ENCODE measurements at regions not wholly inside any gene's neighbourhood (a gene's known extent, or its start where the extent isn't known, plus 50 kb on each side); places are given as distances from the start of the nearest gene placed in this dataset.

DNA sequence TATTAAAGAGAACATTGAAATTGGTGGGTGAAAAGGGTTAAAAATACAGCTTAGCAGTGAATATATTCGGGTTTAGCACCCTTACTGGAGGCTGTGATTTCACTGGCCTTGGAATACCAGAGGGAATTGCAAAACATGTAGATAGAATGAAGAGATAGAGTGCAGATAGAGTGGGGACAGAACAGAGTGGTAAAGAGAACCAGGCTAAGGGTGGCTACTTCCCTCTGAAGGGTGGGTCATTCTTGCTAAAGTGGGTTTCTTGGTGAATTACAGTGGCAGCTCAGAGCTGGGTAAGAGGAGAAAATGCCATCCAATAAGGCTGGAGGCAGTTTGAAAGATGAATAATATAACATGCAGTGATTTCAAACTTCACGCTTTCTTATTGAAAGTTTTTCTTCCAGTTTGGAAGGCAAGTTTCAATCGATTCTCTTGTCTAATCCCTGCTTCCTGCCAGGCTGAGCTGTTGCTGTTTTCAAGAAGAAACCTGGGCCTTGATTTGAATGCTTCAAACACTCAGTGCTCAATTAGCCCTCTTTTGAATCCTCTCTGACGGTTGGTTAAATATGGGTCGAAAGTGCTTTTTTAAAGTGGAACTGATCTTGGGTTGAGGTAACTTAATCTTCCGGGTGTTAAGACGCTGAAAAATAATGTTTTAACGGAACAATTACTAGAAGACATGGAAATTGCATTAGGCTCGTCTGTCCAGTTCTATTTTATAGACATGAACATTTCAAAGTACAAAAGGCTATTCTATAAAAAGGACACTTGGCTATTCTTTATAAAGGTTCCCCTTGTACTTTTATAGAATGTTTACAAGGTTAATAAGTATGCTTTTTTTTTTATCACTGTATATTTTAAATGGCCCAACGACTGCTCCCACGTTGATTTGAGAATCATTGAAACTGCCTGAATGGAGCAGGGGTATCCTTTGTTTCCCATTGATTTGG, 203.3 kb downstream of the BCAS1 start:
- Histone ChIP-seq H3K18ac (ENCODE audit: low read depth, low read length) (peak overlapping the region; percentile 92), H3K36me3 (ENCODE audit: control insufficient read depth, insufficient read depth, low read length) (no peaks in the 10 kb centered on the region), H3K9me3 (ENCODE audit: control insufficient read depth, insufficient read depth, low read length) (no peaks in the 10 kb centered on the region), H4K8ac (ENCODE audit: low read depth in 2 of 2, low read length in 2 of 2) (peak overlapping the region; percentile 80), H2AK9ac (replicated peaks; ENCODE audit: low read depth, low read length, poor library complexity) (no peak overlapping the region), H3K9me1 (ENCODE audit: insufficient read depth, low read length) (peaks cover 2% of the 10 kb centered on the region), H3K27ac (ENCODE audit: insufficient read depth, low read length) (peak overlapping the region; percentile 87), H4K20me1 (ENCODE audit: insufficient read depth, low read length) (no peaks in the 10 kb centered on the region), H2BK15ac (ENCODE audit: low read depth, low read length) (peak overlapping the region; percentile 96), H3K14ac (replicated peaks; ENCODE audit: low read depth, low read length) (peak overlapping the region; percentile 62), H4K91ac (ENCODE audit: insufficient read depth, low read depth, low read length) (peak overlapping the region; percentile 79), H3K27me3 (ENCODE audit: control insufficient read depth, insufficient read depth, low read length) (no peaks in the 10 kb centered on the region), H3K9ac (ENCODE audit: low read depth, low read length) (peak overlapping the region; percentile 69; the same call in 1 of the 2 replicates), H2BK5ac (ENCODE audit: low read depth, low read length, poor library complexity, severe bottlenecking) (peak overlapping the region; percentile 59), H2BK120ac (ENCODE audit: low read depth, low read length) (peak overlapping the region; percentile 89), H3K4ac (ENCODE audit: low read depth, low read length) (peak overlapping the region; percentile 76), H2AFZ (replicated peaks; ENCODE audit: low read length, poor library complexity) (peak overlapping the region; percentile 79), H3K4me3 (ENCODE audit: insufficient read depth, low read depth, low read length) (no peak overlapping the region), H2BK20ac (ENCODE audit: low read depth, low read length) (peak overlapping the region; percentile 89), H3K79me1 (ENCODE audit: low read depth in 1 of 2, low read length in 2 of 2) (peaks cover 0 to 11% of the 10 kb centered on the region in 2 experiments; a peak in 2 of 4 replicates), H2AK5ac (ENCODE audit: low read depth, low read length) (peak overlapping the region; percentile 70), H3K4me2 (ENCODE audit: low read depth, low read length) (peak overlapping the region; percentile 65), H4K5ac (ENCODE audit: low read depth, low read length) (peak overlapping the region; percentile 95), H3K4me1 (ENCODE audit: control insufficient read depth, insufficient read depth, low read length) (peaks cover 25% of the 10 kb centered on the region), H3K56ac (ENCODE audit: extremely low read depth, insufficient read depth, low read length) (peak overlapping the region; percentile 64; the same call in 1 of the 2 replicates), H3K23ac (ENCODE audit: low read depth, low read length) (peak overlapping the region; percentile 72)
- dilution Hi-C loops (cut with HindIII; ENCODE audit: low sequenced_read_pairs, unreplicated experiment) (no loop called here), intact Hi-C loops (cut with micrococcal nuclease) (loop anchor here (2.0 to 5.0 kb wide), 2 partner anchors 40 to 48 kb away; no protein-coding TSS in a partner anchor), in situ Hi-C loops (cut with MboI; ENCODE audit: low sequenced_read_pairs) (no loop called here)
- no TSS peak for BruUV-seq (replicated peaks)
- DNase-seq (no peak), ATAC-seq (ENCODE audit: low read depth) (peak; percentile 4; the same call in 1 of the 2 replicates)
- POLR2A ChIA-PET (ENCODE audit: unreplicated experiment), result no interaction called here
- no peak for TF ChIP-seq MXI1 (IDR thresholded peaks at IDR 0.05; ENCODE audit: borderline replicate concordance, low read depth, low read length)
- peak; percentile 45; the same call in 1 of the 2 replicates for TF ChIP-seq CEBPB (IDR thresholded peaks at IDR 0.05; ENCODE audit: low read depth, low read length)
- TF ChIP-seq MAFK (IDR thresholded peaks at IDR 0.05; ENCODE audit: low read depth, low read length), result no peak
- no peak for TF ChIP-seq MAZ (IDR thresholded peaks at IDR 0.05; ENCODE audit: borderline replicate concordance, low read depth, low read length)
- TF ChIP-seq, protein P1, sequence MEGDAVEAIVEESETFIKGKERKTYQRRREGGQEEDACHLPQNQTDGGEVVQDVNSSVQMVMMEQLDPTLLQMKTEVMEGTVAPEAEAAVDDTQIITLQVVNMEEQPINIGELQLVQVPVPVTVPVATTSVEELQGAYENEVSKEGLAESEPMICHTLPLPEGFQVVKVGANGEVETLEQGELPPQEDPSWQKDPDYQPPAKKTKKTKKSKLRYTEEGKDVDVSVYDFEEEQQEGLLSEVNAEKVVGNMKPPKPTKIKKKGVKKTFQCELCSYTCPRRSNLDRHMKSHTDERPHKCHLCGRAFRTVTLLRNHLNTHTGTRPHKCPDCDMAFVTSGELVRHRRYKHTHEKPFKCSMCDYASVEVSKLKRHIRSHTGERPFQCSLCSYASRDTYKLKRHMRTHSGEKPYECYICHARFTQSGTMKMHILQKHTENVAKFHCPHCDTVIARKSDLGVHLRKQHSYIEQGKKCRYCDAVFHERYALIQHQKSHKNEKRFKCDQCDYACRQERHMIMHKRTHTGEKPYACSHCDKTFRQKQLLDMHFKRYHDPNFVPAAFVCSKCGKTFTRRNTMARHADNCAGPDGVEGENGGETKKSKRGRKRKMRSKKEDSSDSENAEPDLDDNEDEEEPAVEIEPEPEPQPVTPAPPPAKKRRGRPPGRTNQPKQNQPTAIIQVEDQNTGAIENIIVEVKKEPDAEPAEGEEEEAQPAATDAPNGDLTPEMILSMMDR (conservative IDR thresholded peaks at IDR 0.05; ENCODE audit: low read depth, low read length), result no peak
- CTCF ChIA-PET, result interaction anchor here (0.7 kb wide), 1 partner anchor 48 kb away, joined by 3 read pairs; no protein-coding TSS in a partner anchor
- 20% methylated on average over 2 of the region's 11 CpGs; no CpG with 5 or more reads in 1 of the 2 experiments for WGBS, 2 experiments (ENCODE audit: extremely low coverage in 2 of 2, insufficient read length in 1 of 2)

Measured in IMR-90 (cell line).